KMS-11 (cell line): ENCODE measurements at regions not wholly inside any gene's neighbourhood (a gene's known extent, or its start where the extent isn't known, plus 50 kb on each side); places are given as distances from the start of the nearest gene placed in this dataset.

Experiments used
- H2AFZ ChIP-seq: fragments of 200-600 bp; sonication (generic); 2 replicates; pipeline ENCODE4 v1.6.1; 2016; ENCODE audit warnings: antibody characterized with exemption, mixed run types, low read depth
- H3K27ac ChIP-seq: fragments of 200-600 bp; sonication (generic); 2 replicates; pipeline ENCODE4 v1.6.1; 2016; ENCODE audit warnings: mild to moderate bottlenecking, mixed run types
- H3K27me3 ChIP-seq: fragments of 200-600 bp; sonication (generic); 2 replicates; pipeline ENCODE4 v1.6.1; 2017; ENCODE audit warnings: mild to moderate bottlenecking, low read depth, mixed run types, moderate library complexity; ENCODE audit not compliant: insufficient read depth
- H3K36me3 ChIP-seq: fragments of 200-600 bp; sonication (generic); 2 replicates; pipeline ENCODE4 v1.6.1; 2017; ENCODE audit warnings: mild to moderate bottlenecking, mixed run types; ENCODE audit not compliant: insufficient read depth
- H3K4me1 ChIP-seq: fragments of 200-600 bp; sonication (generic); 2 replicates; pipeline ENCODE4 v1.6.1; 2016; ENCODE audit warnings: mild to moderate bottlenecking, low read depth, mixed run types; ENCODE audit not compliant: poor library complexity, severe bottlenecking
- H3K4me2 ChIP-seq: fragments of 200-600 bp; sonication (generic); 2 replicates; pipeline ENCODE4 v1.7.0; 2016; ENCODE audit warnings: mild to moderate bottlenecking, mixed run types
- H3K4me3 ChIP-seq: fragments of 200-600 bp; sonication (generic); IDR thresholded peaks from 2 replicates; pipeline ENCODE4 v1.6.1; 2017; ENCODE audit warnings: low read depth, low read length, mixed read lengths; ENCODE audit not compliant: insufficient read depth
- H3K79me2 ChIP-seq: fragments of 200-600 bp; sonication (generic); 2 replicates; pipeline ENCODE4 v1.6.1; 2016; ENCODE audit warnings: low read depth, mixed run types; ENCODE audit not compliant: insufficient read depth
- H3K9ac ChIP-seq: fragments of 200-600 bp; sonication (generic); 2 replicates; pipeline ENCODE4 v1.6.1; 2016; ENCODE audit warnings: mild to moderate bottlenecking, mixed run types
- H4K20me1 ChIP-seq: fragments of 200-600 bp; sonication (generic); 2 replicates; pipeline ENCODE4 v1.6.1; 2016; ENCODE audit warnings: mild to moderate bottlenecking, mixed run types; ENCODE audit not compliant: insufficient read depth
- TF ChIP-seq, protein P1 (sequence below): fragments of 200-600 bp; sonication (generic); conservative IDR thresholded peaks from 2 replicates; pipeline ENCODE4 v1.6.1; 2017; ENCODE audit warnings: low read depth, mild to moderate bottlenecking, antibody characterized with exemption, low read length, moderate library complexity, mixed read lengths

DNA sequence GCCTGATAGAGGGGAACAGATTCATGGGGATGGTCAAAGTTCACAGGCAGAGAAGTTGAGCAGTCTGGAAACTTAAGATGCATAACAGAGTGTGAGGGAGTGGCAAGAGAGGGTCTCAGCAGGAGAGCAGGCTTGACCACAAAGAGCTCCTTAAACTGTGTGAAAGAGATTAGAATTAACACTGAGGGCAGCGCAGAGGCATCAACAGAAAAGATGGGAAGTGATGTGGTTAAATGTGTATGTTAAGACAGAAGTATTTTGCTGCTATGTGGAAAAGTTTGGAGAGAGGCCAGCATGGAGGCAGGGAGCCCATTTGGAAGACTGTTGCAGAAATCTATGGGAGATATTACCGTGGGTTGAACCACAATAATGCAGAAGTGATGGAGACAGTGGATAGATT lies 122.7 kb upstream of the LMNTD1 start:
- Histone ChIP-seq H3K27me3 (no peaks in the 10 kb centered on the region), H3K79me2 (no peaks in the 10 kb centered on the region), H3K4me2 (no peak overlapping the region), H3K4me1 (no peaks in the 10 kb centered on the region), H4K20me1 (no peaks in the 10 kb centered on the region), H3K9ac (no peak overlapping the region), H2AFZ (no peak overlapping the region), H3K36me3 (no peaks in the 10 kb centered on the region), H3K27ac (no peak overlapping the region), H3K4me3 (no peak overlapping the region)
- TF ChIP-seq, protein P1, sequence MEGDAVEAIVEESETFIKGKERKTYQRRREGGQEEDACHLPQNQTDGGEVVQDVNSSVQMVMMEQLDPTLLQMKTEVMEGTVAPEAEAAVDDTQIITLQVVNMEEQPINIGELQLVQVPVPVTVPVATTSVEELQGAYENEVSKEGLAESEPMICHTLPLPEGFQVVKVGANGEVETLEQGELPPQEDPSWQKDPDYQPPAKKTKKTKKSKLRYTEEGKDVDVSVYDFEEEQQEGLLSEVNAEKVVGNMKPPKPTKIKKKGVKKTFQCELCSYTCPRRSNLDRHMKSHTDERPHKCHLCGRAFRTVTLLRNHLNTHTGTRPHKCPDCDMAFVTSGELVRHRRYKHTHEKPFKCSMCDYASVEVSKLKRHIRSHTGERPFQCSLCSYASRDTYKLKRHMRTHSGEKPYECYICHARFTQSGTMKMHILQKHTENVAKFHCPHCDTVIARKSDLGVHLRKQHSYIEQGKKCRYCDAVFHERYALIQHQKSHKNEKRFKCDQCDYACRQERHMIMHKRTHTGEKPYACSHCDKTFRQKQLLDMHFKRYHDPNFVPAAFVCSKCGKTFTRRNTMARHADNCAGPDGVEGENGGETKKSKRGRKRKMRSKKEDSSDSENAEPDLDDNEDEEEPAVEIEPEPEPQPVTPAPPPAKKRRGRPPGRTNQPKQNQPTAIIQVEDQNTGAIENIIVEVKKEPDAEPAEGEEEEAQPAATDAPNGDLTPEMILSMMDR = no peak

DNA sequence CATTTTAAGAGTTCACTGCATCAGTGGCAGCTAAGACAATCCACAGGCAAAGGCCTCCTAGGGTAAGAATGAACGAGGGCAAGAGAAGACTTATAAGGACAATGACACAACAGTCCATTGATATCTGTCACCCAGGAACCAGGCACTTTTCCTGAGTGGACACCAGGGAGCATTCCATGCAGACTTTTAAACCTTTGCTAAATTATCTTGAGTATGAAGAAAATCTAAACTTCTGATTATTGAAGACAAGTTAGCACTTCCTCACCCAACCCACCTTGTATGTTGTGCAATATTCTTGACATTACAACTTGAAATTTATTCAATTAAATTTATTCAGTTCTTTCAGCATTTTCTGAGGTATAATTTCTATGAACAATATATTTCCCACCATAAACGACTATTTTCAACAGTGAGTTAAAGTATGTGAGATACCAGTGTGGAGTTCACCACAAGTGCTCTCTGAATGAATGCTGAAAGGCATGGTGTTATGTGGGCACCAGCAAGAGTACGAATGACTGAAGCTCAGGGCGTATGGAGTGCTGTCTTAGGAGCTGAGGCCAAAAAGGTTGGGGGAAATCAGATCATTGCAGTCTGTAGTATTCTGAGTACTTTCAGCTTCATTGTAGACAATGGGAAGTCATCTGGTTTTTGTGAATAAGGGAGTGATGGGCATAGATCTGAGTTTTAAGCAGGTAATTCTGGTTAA lies 124.3 kb upstream of the LMNTD1 start:
- H3K27ac ChIP-seq = no peak overlapping the region
- TF ChIP-seq, protein P1 = no peak
- H4K20me1 ChIP-seq = no peaks in the 10 kb centered on the region
- no peaks in the 10 kb centered on the region for H3K79me2 ChIP-seq
- H3K4me3 ChIP-seq = no peak overlapping the region
- no peaks in the 10 kb centered on the region for H3K27me3 ChIP-seq
- no peak overlapping the region for H2AFZ ChIP-seq
- no peak overlapping the region for H3K4me2 ChIP-seq
- H3K36me3 ChIP-seq = no peaks in the 10 kb centered on the region
- H3K9ac ChIP-seq = no peak overlapping the region
- H3K4me1 ChIP-seq = no peaks in the 10 kb centered on the region

DNA sequence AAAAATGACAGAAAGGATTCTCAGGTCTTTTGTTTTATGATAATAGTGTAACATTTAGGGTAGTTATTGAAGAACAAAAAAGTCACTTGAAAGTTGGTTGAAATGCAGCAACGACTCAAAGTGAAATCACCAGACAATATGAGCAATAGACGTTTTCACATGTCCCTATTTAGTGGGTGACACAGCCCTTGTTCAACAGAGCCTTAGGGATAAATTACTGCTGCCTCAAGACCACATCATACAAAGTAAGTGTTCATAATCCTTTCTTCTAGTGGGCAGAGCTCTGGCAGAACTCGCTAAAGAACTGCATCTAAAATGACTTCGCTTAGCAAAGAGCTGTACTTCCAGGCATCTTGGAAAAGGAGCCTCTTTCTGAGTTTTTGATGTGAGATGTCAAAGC lies 128.5 kb upstream of the LMNTD1 start:
- Histone ChIP-seq H3K4me1 (no peaks in the 10 kb centered on the region), H3K36me3 (no peaks in the 10 kb centered on the region), H4K20me1 (no peaks in the 10 kb centered on the region), H3K79me2 (no peaks in the 10 kb centered on the region), H3K27me3 (no peaks in the 10 kb centered on the region), H3K27ac (no peak overlapping the region), H3K4me3 (no peak overlapping the region), H3K4me2 (no peak overlapping the region), H3K9ac (no peak overlapping the region), H2AFZ (no peak overlapping the region)
- TF ChIP-seq, protein P1 = no peak

DNA sequence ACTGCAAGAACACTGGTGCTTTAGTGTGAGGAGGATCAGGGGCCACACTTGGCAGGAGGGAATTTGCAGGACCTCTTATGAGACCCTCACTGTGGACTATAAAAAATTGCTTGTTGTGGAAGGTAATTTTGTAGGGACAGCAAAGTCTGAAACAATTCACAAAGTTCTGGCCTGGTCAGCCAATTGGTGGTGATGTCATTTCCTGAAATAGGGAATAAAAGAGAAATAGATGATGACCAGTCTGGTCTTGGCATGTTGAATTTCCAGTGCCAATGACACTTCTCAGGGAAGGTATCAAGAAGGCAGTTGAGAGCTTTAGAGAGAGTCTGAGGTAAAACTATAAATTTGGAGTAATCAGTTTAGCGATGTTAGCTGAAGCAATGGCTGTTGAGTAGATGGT lies 129.3 kb upstream of the LMNTD1 start:
- H3K9ac ChIP-seq = no peak overlapping the region
- no peaks in the 10 kb centered on the region for H3K4me1 ChIP-seq
- H3K79me2 ChIP-seq = no peaks in the 10 kb centered on the region
- no peak overlapping the region for H2AFZ ChIP-seq
- no peak overlapping the region for H3K4me2 ChIP-seq
- TF ChIP-seq, protein P1 = no peak
- no peak overlapping the region for H3K4me3 ChIP-seq
- no peak overlapping the region for H3K27ac ChIP-seq
- H3K36me3 ChIP-seq = no peaks in the 10 kb centered on the region
- no peaks in the 10 kb centered on the region for H4K20me1 ChIP-seq
- H3K27me3 ChIP-seq = no peaks in the 10 kb centered on the region
